Common myeloid progenitor, CD34-positive (primary cell): ENCODE measurements at regions not wholly inside any gene's neighbourhood (a gene's known extent, or its start where the extent isn't known, plus 50 kb on each side); places are given as distances from the start of the nearest gene placed in this dataset.

Source experiments
- CTCF ChIA-PET: fragments of 350-600 bp; sonication (Branson Sonifier 250); formaldehyde crosslinking; loops from one replicate; lab custom pipeline; 2021; ENCODE audit warnings: antibody characterized with exemption; lab: Charles Lee
- POLR2A ChIA-PET: fragments of 350-600 bp; sonication (Branson Sonifier 250); formaldehyde crosslinking; loops from one replicate; lab custom pipeline; 2021; ENCODE audit warnings: antibody characterized with exemption; lab: Charles Lee
- DNase-seq, 3 donors: peaks; one replicate each; pipeline versions ENCODE4 v3.0.0 to v3.0.0-alpha.2; 2013
- H3K27ac ChIP-seq, 2 experiments: 1 replicate in 1 of 2; 2 replicates in 1 of 2; pipeline ENCODE4 v1.7.0; 2013; ENCODE audit warnings: inconsistent platforms in 2 of 2, low read length in 2 of 2, mild to moderate bottlenecking in 2 of 2, low read depth in 1 of 2, moderate library complexity in 1 of 2; ENCODE audit not compliant: severe bottlenecking in 2 of 2, insufficient read depth in 1 of 2, poor library complexity in 1 of 2
- H3K27me3 ChIP-seq, 5 experiments: replicated peaks in 2 of 5; 1 replicate in 3 of 5; 2 replicates in 2 of 5; pipeline versions ENCODE4 v1.6.1 to v1.7.0; 2013; ENCODE audit warnings: low read length in 4 of 5, mild to moderate bottlenecking in 2 of 5, moderate library complexity in 2 of 5, inconsistent platforms in 1 of 5; ENCODE audit not compliant: insufficient read depth in 5 of 5, control insufficient read depth in 4 of 5
- H3K36me3 ChIP-seq, 4 experiments: 1 replicate in 2 of 4; 2 replicates in 2 of 4; pipeline versions ENCODE4 v1.6.1 to v1.7.0; 2013; ENCODE audit warnings: low read length in 3 of 4, control low read depth in 1 of 4, mild to moderate bottlenecking in 1 of 4; ENCODE audit not compliant: control insufficient read depth in 4 of 4, insufficient read depth in 4 of 4
- H3K4me1 ChIP-seq, 4 experiments: 1 replicate in 3 of 4; 2 replicates in 1 of 4; pipeline versions ENCODE4 v1.6.1 to v1.7.1; 2013; ENCODE audit warnings: low read length in 3 of 4, mild to moderate bottlenecking in 3 of 4, control low read depth in 1 of 4, inconsistent platforms in 1 of 4, moderate library complexity in 1 of 4; ENCODE audit not compliant: control insufficient read depth in 4 of 4, insufficient read depth in 4 of 4; ENCODE audit errors: control extremely low read depth in 1 of 4
- H3K4me3 ChIP-seq, 7 experiments: 1 replicate in 4 of 7; 2 replicates in 3 of 7; pipeline versions ENCODE4 v1.5.1 to v1.7.0; 2013; ENCODE audit warnings: mild to moderate bottlenecking in 7 of 7, low read length in 6 of 7, moderate library complexity in 6 of 7, inconsistent platforms in 2 of 7, low read depth in 2 of 7, control low read depth in 1 of 7; ENCODE audit not compliant: insufficient read depth in 4 of 7, control insufficient read depth in 1 of 7; ENCODE audit errors: extremely low read depth in 1 of 7
- H3K9me3 ChIP-seq, 5 experiments: 1 replicate in 4 of 5; 2 replicates in 1 of 5; pipeline versions ENCODE4 v1.6.1 to v1.7.1; 2013; ENCODE audit warnings: low read length in 4 of 5, mild to moderate bottlenecking in 2 of 5, inconsistent platforms in 1 of 5, low read depth in 1 of 5, moderate library complexity in 1 of 5; ENCODE audit not compliant: control insufficient read depth in 4 of 5, insufficient read depth in 2 of 5; ENCODE audit errors: control extremely low read depth in 1 of 5
- WGBS: methylation state at CpG from one replicate; pipeline ENCODE4 v1.1.5; 2013; ENCODE audit not compliant: insufficient coverage; 5-methylcytosine and 5-hydroxymethylcytosine counted together

GRCh38 chr9:103661663-103662062 is 432.4 kb upstream of the SMC2 start:
- ChIA-PET POLR2A (no interaction called here), CTCF (no interaction called here)
- H3K27me3 ChIP-seq, result no peaks in the 10 kb centered on the region
- H3K36me3 ChIP-seq, result no peaks in the 10 kb centered on the region
- H3K4me1 ChIP-seq, result no peaks in the 10 kb centered on the region
- 100% methylated on average over 1 of the region's 2 CpGs for WGBS
- no peak for DNase-seq
- H3K27ac ChIP-seq, result no peak overlapping the region
- no peak overlapping the region for H3K4me3 ChIP-seq
- peaks cover 0 to 9% (median 4%) of the 10 kb centered on the region in 5 experiments for H3K9me3 ChIP-seq

- ChIA-PET CTCF (no interaction called here), POLR2A (no interaction called here)
- Histone ChIP-seq H3K36me3 (no peaks in the 10 kb centered on the region), H3K27ac (no peak overlapping the region), H3K9me3 (no peaks in the 10 kb centered on the region), H3K4me3 (no peak overlapping the region), H3K27me3 (no peaks in the 10 kb centered on the region), H3K4me1 (no peaks in the 10 kb centered on the region)
- WGBS, result no CpG with 5 or more reads among the region's 1 CpG
- DNase-seq, result no peak
Observed at GRCh38 chr9:103669296-103669695, 424.8 kb upstream of the SMC2 start.

GRCh38 chr9:103674271-103674670 is 419.8 kb upstream of the SMC2 start:
- Histone ChIP-seq H3K27ac (no peak overlapping the region), H3K4me1 (no peaks in the 10 kb centered on the region), H3K4me3 (no peak overlapping the region), H3K27me3 (no peaks in the 10 kb centered on the region), H3K9me3 (no peaks in the 10 kb centered on the region), H3K36me3 (no peaks in the 10 kb centered on the region)
- DNase-seq, result no peak
- ChIA-PET CTCF (no interaction called here), POLR2A (no interaction called here)

- H3K36me3 ChIP-seq, result no peaks in the 10 kb centered on the region
- no peak overlapping the region for H3K27ac ChIP-seq
- H3K9me3 ChIP-seq, result no peaks in the 10 kb centered on the region
- no peak for DNase-seq
- POLR2A ChIA-PET, result no interaction called here
- no peak overlapping the region for H3K4me3 ChIP-seq
- peaks cover 0 to 2% (median 0%) of the 10 kb centered on the region in 5 experiments for H3K27me3 ChIP-seq
- CTCF ChIA-PET, result no interaction called here
- no peaks in the 10 kb centered on the region for H3K4me1 ChIP-seq
Observed at GRCh38 chr9:103680581-103680980, 413.5 kb upstream of the SMC2 start.

GRCh38 chr9:103681435-103681834 is 412.7 kb upstream of the SMC2 start:
- 34% methylated on average over 5 of the region's 6 CpGs for WGBS
- Histone ChIP-seq H3K36me3 (no peaks in the 10 kb centered on the region), H3K27ac (no peak overlapping the region), H3K4me1 (no peaks in the 10 kb centered on the region), H3K27me3 (peaks cover 0 to 2% (median 0%) of the 10 kb centered on the region in 5 experiments), H3K9me3 (no peaks in the 10 kb centered on the region), H3K4me3 (no peak overlapping the region)
- no peak for DNase-seq
- ChIA-PET CTCF (no interaction called here), POLR2A (no interaction called here)

- CTCF ChIA-PET, result no interaction called here
- WGBS, result 100% methylated on average over 3 of the region's 3 CpGs
Observed at GRCh38 chr9:103700195-103700962, 393.7 kb upstream of the SMC2 start.

GRCh38 chr9:103702572-103702971 is 391.5 kb upstream of the SMC2 start:
- no peaks in the 10 kb centered on the region for H3K4me1 ChIP-seq
- H3K36me3 ChIP-seq, result no peaks in the 10 kb centered on the region
- H3K27me3 ChIP-seq, result no peaks in the 10 kb centered on the region
- WGBS, result no CpG with 5 or more reads among the region's 4 CpGs
- H3K4me3 ChIP-seq, result no peak overlapping the region
- no peak for DNase-seq
- ChIA-PET POLR2A (no interaction called here), CTCF (no interaction called here)
- no peaks in the 10 kb centered on the region for H3K9me3 ChIP-seq
- no peak overlapping the region for H3K27ac ChIP-seq

More at GRCh38 chr9:103700195-103700962, 393.7 kb upstream of the SMC2 start:
- no peaks in the 10 kb centered on the region for H3K27me3 ChIP-seq
- POLR2A ChIA-PET, result no interaction called here
- H3K4me3 ChIP-seq, result no peak overlapping the region
- no peak for DNase-seq
- H3K4me1 ChIP-seq, result no peaks in the 10 kb centered on the region
- H3K27ac ChIP-seq, result no peak overlapping the region
- H3K36me3 ChIP-seq, result no peaks in the 10 kb centered on the region
- H3K9me3 ChIP-seq, result no peaks in the 10 kb centered on the region
